DND-41 (cell line): ENCODE measurements at regions not wholly inside any gene's neighbourhood (a gene's known extent, or its start where the extent isn't known, plus 50 kb on each side); places are given as distances from the start of the nearest gene placed in this dataset.

Experiments used
- ATAC-seq: fragments of 200-7000 bp; cut with Tn5 transposase; 3 replicates; pipeline ENCODE4 v1.9.1; 2021; ENCODE audit warnings: low read depth; ENCODE audit not compliant: insufficient read depth
- DNase-seq: peaks from one replicate; pipeline ENCODE4 v3.0.0-alpha.2; 2020
- H2AFZ ChIP-seq: 2 replicates; pipeline ENCODE4 v1.6.0; 2012; ENCODE audit warnings: low read depth, low read length
- H3K27ac ChIP-seq: 2 replicates; pipeline ENCODE4 v1.5.1; 2012; ENCODE audit warnings: low read length, inconsistent platforms
- H3K27me3 ChIP-seq: fragments of 200-600 bp; sonication (generic); 2 replicates; pipeline ENCODE4 v1.6.0; 2012; ENCODE audit warnings: low read length, mild to moderate bottlenecking, inconsistent platforms; ENCODE audit not compliant: insufficient read depth, poor library complexity
- H3K36me3 ChIP-seq: 2 replicates; pipeline ENCODE4 v1.5.1; 2012; ENCODE audit warnings: low read length, inconsistent platforms; ENCODE audit not compliant: insufficient read depth
- H3K4me1 ChIP-seq: 2 replicates; pipeline ENCODE4 v1.5.1; 2012; ENCODE audit warnings: mild to moderate bottlenecking, low read length; ENCODE audit not compliant: insufficient read depth
- H3K4me2 ChIP-seq: 2 replicates; pipeline ENCODE4 v1.6.0; 2012; ENCODE audit warnings: mild to moderate bottlenecking, moderate library complexity, low read length, inconsistent platforms; ENCODE audit not compliant: insufficient read depth
- H3K4me3 ChIP-seq, 2 experiments: fragments of 200-600 bp in 1 of 2; shearing (Covaris generic) in 1 of 2; 2 replicates each; pipeline ENCODE4 v1.5.1; 2012 to 2016; ENCODE audit warnings: inconsistent platforms in 2 of 2, low read length in 2 of 2, mild to moderate bottlenecking in 2 of 2, low read depth in 1 of 2, moderate library complexity in 1 of 2
- H3K79me2 ChIP-seq: 2 replicates; pipeline ENCODE4 v1.6.0; 2012; ENCODE audit warnings: low read length, inconsistent platforms; ENCODE audit not compliant: insufficient read depth
- H3K9ac ChIP-seq: 2 replicates; pipeline ENCODE4 v1.6.0; 2012; ENCODE audit warnings: low read depth, mild to moderate bottlenecking, inconsistent platforms, low read length, moderate library complexity
- H3K9me3 ChIP-seq: 2 replicates; pipeline ENCODE4 v1.5.1; 2012; ENCODE audit warnings: low read length, moderate library complexity, mild to moderate bottlenecking, inconsistent platforms; ENCODE audit not compliant: insufficient read depth, severe bottlenecking
- H4K20me1 ChIP-seq: 2 replicates; pipeline ENCODE4 v1.6.0; 2012; ENCODE audit warnings: low read length; ENCODE audit not compliant: insufficient read depth
- EZH2 ChIP-seq: IDR thresholded peaks from 3 replicates; pipeline ENCODE4 v1.6.1; 2012; ENCODE audit warnings: borderline replicate concordance, low read depth, mild to moderate bottlenecking, moderate library complexity, low read length, inconsistent platforms; ENCODE audit not compliant: severe bottlenecking
- TF ChIP-seq, protein P1 (sequence below): IDR thresholded peaks from 2 replicates; pipeline ENCODE4 v1.5.1; 2012; ENCODE audit warnings: borderline replicate concordance, low read length, moderate library complexity, mild to moderate bottlenecking; ENCODE audit not compliant: poor library complexity, severe bottlenecking; ENCODE audit errors: extremely low read depth

- H3K79me2 ChIP-seq, result no peaks in the 10 kb centered on the region
- H3K4me3 ChIP-seq, result no peak overlapping the region
- no peaks in the 10 kb centered on the region for H3K36me3 ChIP-seq
- H3K27ac ChIP-seq, result no peak overlapping the region
- H3K4me1 ChIP-seq, result no peaks in the 10 kb centered on the region
- TF ChIP-seq EZH2, result no peak
- TF ChIP-seq, protein P1, sequence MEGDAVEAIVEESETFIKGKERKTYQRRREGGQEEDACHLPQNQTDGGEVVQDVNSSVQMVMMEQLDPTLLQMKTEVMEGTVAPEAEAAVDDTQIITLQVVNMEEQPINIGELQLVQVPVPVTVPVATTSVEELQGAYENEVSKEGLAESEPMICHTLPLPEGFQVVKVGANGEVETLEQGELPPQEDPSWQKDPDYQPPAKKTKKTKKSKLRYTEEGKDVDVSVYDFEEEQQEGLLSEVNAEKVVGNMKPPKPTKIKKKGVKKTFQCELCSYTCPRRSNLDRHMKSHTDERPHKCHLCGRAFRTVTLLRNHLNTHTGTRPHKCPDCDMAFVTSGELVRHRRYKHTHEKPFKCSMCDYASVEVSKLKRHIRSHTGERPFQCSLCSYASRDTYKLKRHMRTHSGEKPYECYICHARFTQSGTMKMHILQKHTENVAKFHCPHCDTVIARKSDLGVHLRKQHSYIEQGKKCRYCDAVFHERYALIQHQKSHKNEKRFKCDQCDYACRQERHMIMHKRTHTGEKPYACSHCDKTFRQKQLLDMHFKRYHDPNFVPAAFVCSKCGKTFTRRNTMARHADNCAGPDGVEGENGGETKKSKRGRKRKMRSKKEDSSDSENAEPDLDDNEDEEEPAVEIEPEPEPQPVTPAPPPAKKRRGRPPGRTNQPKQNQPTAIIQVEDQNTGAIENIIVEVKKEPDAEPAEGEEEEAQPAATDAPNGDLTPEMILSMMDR, result no peak
- no peak overlapping the region for H3K4me2 ChIP-seq
- no peak overlapping the region for H2AFZ ChIP-seq
- no peaks in the 10 kb centered on the region for H4K20me1 ChIP-seq
- DNase-seq, result no peak
- H3K9ac ChIP-seq, result no peak overlapping the region
- no peak for ATAC-seq
- no peaks in the 10 kb centered on the region for H3K9me3 ChIP-seq
- H3K27me3 ChIP-seq, result no peaks in the 10 kb centered on the region
Observed at GRCh38 chr15:47663101-47663500, 54.2 kb upstream of the SEMA6D start.
